HG03342 (cell line): ENCODE measurements at regions not wholly inside any gene's neighbourhood (a gene's known extent, or its start where the extent isn't known, plus 50 kb on each side); places are given as distances from the start of the nearest gene placed in this dataset.
"Not testable (repeated sequence)": the region's sequence is repeated elsewhere in the genome, so short reads cannot be mapped to it uniquely, and the experiment has no call there.

Experiments used
- ATAC-seq: cut with Tn5 transposase; IDR thresholded peaks from one replicate; pipeline ENCODE4 v1.9.1; 2021; ENCODE audit warnings: mild to moderate bottlenecking, moderate library complexity; ENCODE audit not compliant: unreplicated experiment

- no peak for ATAC-seq
These were observed 714.1 kb upstream of the CHRM3 start for GRCh38 chr1:238672262-238672661.

GRCh38 chr1:238664139-238664538, 722.2 kb upstream of the CHRM3 start:
- no peak for ATAC-seq

- ATAC-seq: no peak
These were observed 725.5 kb upstream of the CHRM3 start for GRCh38 chr1:238660849-238661248.

GRCh38 chr1:238658763-238659162, 727.6 kb upstream of the CHRM3 start:
- no peak for ATAC-seq

- ATAC-seq: no peak
These were observed 732.6 kb upstream of the CHRM3 start for GRCh38 chr1:238653693-238654321.

GRCh38 chr1:238652346-238652968, 733.9 kb upstream of the CHRM3 start:
- ATAC-seq: no peak

- no peak for ATAC-seq
These were observed 737.2 kb upstream of the CHRM3 start for GRCh38 chr1:238649200-238649599.

- ATAC-seq: no peak
These were observed 737.6 kb upstream of the CHRM3 start for GRCh38 chr1:238648751-238649150.

- ATAC-seq: no peak
These were observed 738.1 kb upstream of the CHRM3 start for GRCh38 chr1:238648296-238648695.

- no peak for ATAC-seq
These were observed 738.5 kb upstream of the CHRM3 start for GRCh38 chr1:238647877-238648276.

GRCh38 chr1:238642231-238642630, 744.1 kb upstream of the CHRM3 start:
- no peak for ATAC-seq

GRCh38 chr1:238639861-238640260, 746.5 kb upstream of the CHRM3 start:
- ATAC-seq: no peak

- ATAC-seq: no peak
These were observed 737.4 kb upstream of the ZP4 start for GRCh38 chr1:238628110-238628509.

- ATAC-seq: no peak
These were observed 734.1 kb upstream of the ZP4 start for GRCh38 chr1:238624776-238625175.

- ATAC-seq: no peak
These were observed 730.7 kb upstream of the ZP4 start for GRCh38 chr1:238621405-238621804.

GRCh38 chr1:238619652-238620051, 728.9 kb upstream of the ZP4 start:
- no peak for ATAC-seq

- ATAC-seq: no peak
These were observed 720.7 kb upstream of the ZP4 start for GRCh38 chr1:238611406-238611805.

- no peak for ATAC-seq
These were observed 717.4 kb upstream of the ZP4 start for GRCh38 chr1:238608144-238608543.

GRCh38 chr1:238606896-238607295, 716.2 kb upstream of the ZP4 start:
- ATAC-seq: no peak

- ATAC-seq: no peak
These were observed 715.7 kb upstream of the ZP4 start for GRCh38 chr1:238606457-238606856.

- ATAC-seq: no peak
These were observed 713.6 kb upstream of the ZP4 start for GRCh38 chr1:238604357-238604756.

- not testable (repeated sequence) for ATAC-seq
These were observed 710.9 kb upstream of the ZP4 start for GRCh38 chr1:238601604-238602003.

GRCh38 chr1:238596703-238597102, 706.0 kb upstream of the ZP4 start:
- no peak for ATAC-seq
